HG03571 (cell line): ENCODE measurements at regions not wholly inside any gene's neighbourhood (a gene's known extent, or its start where the extent isn't known, plus 50 kb on each side); places are given as distances from the start of the nearest gene placed in this dataset.

Experiments
- ATAC-seq: cut with Tn5 transposase; IDR thresholded peaks from one replicate; pipeline ENCODE4 v1.9.1; 2021; ENCODE audit not compliant: unreplicated experiment

- ATAC-seq: no peak
Observed at GRCh38 chr2:18749912-18750526, 160.7 kb upstream of the NT5C1B start.

- no peak for ATAC-seq
Observed at GRCh38 chr2:18745431-18746272, 156.3 kb upstream of the NT5C1B start.

GRCh38 chr2:18741895-18742732 is 152.7 kb upstream of the NT5C1B start:
- ATAC-seq: no peak

- ATAC-seq: no peak
Observed at GRCh38 chr2:18741191-18741590, 151.8 kb upstream of the NT5C1B start.

GRCh38 chr2:18740474-18740881 is 151.1 kb upstream of the NT5C1B start:
- no peak for ATAC-seq

- no peak for ATAC-seq
Observed at GRCh38 chr2:18731666-18732065, 142.3 kb upstream of the NT5C1B start.

GRCh38 chr2:18724371-18725145 is 135.2 kb upstream of the NT5C1B start:
- no peak for ATAC-seq

- no peak for ATAC-seq
Observed at GRCh38 chr2:18723219-18723618, 133.8 kb upstream of the NT5C1B start.

GRCh38 chr2:18722101-18722500 is 132.7 kb upstream of the NT5C1B start:
- ATAC-seq: no peak

- no peak for ATAC-seq
Observed at GRCh38 chr2:18721038-18721922, 131.9 kb upstream of the NT5C1B start.

GRCh38 chr2:18719978-18720775 is 130.8 kb upstream of the NT5C1B start:
- no peak for ATAC-seq

GRCh38 chr2:18708203-18708715 is 118.9 kb upstream of the NT5C1B start:
- ATAC-seq: no peak

GRCh38 chr2:18706001-18706400 is 116.6 kb upstream of the NT5C1B start:
- no peak for ATAC-seq

- no peak for ATAC-seq
Observed at GRCh38 chr2:18704276-18704675, 114.9 kb upstream of the NT5C1B start.

- no peak for ATAC-seq
Observed at GRCh38 chr2:18703555-18703954, 114.2 kb upstream of the NT5C1B start.

- no peak for ATAC-seq
Observed at GRCh38 chr2:18701981-18702380, 112.6 kb upstream of the NT5C1B start.

GRCh38 chr2:18701546-18701945 is 112.2 kb upstream of the NT5C1B start:
- ATAC-seq: no peak

- ATAC-seq: no peak
Observed at GRCh38 chr2:18690342-18690741, 101.0 kb upstream of the NT5C1B start.
